ENCODE measurements at regions not wholly inside any gene's neighbourhood (a gene's known extent, or its start where the extent isn't known, plus 50 kb on each side); places are given as distances from the start of the nearest gene placed in this dataset.

DNA sequence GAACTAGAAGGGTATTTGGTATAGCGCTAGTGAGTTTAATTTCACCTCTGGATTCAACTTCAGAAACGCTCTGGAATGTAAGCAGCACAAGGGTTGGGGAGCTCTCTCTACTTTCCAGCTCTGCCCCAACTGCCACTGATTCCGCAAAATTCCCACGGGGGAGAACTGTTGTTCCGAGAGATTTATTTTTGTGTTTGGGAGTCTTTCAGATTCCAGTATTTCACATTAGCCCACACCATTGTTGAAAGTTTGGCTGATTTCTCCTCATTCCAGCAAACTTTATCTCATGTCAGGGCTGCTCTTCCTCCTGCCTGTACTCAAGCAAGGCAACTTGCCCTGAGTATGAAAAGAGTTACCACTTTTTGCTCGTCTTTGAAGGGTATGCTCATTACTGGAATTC lies 198.5 kb upstream of the EGFLAM start:
- no peak for TF ChIP-seq SMC3 (IDR thresholded peaks at IDR 0.05; ENCODE audit: low read depth, low read length)
- TF ChIP-seq CTCF (conservative IDR thresholded peaks at IDR 0.05; ENCODE audit: low read depth, low read length), result no peak
- no peak for TF ChIP-seq BHLHE40 (IDR thresholded peaks at IDR 0.05; ENCODE audit: low read depth, low read length)
- TF ChIP-seq, protein P1, sequence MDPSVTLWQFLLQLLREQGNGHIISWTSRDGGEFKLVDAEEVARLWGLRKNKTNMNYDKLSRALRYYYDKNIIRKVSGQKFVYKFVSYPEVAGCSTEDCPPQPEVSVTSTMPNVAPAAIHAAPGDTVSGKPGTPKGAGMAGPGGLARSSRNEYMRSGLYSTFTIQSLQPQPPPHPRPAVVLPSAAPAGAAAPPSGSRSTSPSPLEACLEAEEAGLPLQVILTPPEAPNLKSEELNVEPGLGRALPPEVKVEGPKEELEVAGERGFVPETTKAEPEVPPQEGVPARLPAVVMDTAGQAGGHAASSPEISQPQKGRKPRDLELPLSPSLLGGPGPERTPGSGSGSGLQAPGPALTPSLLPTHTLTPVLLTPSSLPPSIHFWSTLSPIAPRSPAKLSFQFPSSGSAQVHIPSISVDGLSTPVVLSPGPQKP (IDR thresholded peaks at IDR 0.05; ENCODE audit: borderline replicate concordance, low read depth, low read length), result no peak
- no peak for TF ChIP-seq RAD21 (IDR thresholded peaks at IDR 0.05; ENCODE audit: low read length)
- TF ChIP-seq USF2 (IDR thresholded peaks at IDR 0.05; ENCODE audit: low read depth, low read length), result no peak
- TF ChIP-seq POLR2A (IDR thresholded peaks at IDR 0.05; ENCODE audit: low read depth, low read length), result no peak
- TF ChIP-seq MAFK (IDR thresholded peaks at IDR 0.05; ENCODE audit: low read depth, low read length), result no peak
- TF ChIP-seq CEBPB (IDR thresholded peaks at IDR 0.05; ENCODE audit: low read depth, low read length), result no peak
- no peak for TF ChIP-seq RCOR1 (IDR thresholded peaks at IDR 0.05; ENCODE audit: insufficient replicate concordance, low read length)
- no peak for TF ChIP-seq FOS (IDR thresholded peaks at IDR 0.05; ENCODE audit: low read depth, low read length)
- TF ChIP-seq RFX5 (IDR thresholded peaks at IDR 0.05; ENCODE audit: low read depth, low read length), result no peak
